AG09319 (cell line): ENCODE measurements at regions not wholly inside any gene's neighbourhood (a gene's known extent, or its start where the extent isn't known, plus 50 kb on each side); places are given as distances from the start of the nearest gene placed in this dataset.

Source experiments
- DNase-seq: peaks from one replicate; pipeline ENCODE4 v3.0.0-alpha.2; 2010; ENCODE audit warnings: low read depth; ENCODE audit errors: extremely low read depth
- CTCF ChIP-seq: IDR thresholded peaks from 2 replicates; pipeline ENCODE4 v1.5.1; 2011; ENCODE audit warnings: low read depth, mild to moderate bottlenecking, inconsistent platforms, low read length, moderate library complexity

DNA sequence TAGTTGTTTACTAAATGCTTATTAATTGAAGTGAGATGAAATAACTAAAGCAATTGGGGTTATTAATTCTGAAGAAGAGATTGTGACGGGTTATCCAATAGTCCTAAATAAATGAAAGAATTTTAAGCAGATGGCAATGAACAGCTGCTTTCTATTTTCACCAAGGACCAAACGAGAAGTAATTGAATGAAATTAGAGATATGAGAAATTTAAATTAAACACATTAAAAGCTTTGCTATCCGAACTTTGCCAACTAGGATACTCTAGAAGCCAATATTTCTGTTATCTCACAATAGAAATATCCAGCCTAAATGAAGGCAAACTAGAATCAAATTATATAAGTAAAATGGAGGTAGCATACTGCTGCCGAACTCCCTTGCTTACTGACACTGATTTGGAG lies 103.2 kb downstream of the GPR37 start:
- TF ChIP-seq CTCF: no peak
- DNase-seq: no peak

- no peak for DNase-seq
- TF ChIP-seq CTCF: no peak
These were observed 109.6 kb downstream of the GPR37 start for GRCh38 chr7:124655990-124656389.

DNA sequence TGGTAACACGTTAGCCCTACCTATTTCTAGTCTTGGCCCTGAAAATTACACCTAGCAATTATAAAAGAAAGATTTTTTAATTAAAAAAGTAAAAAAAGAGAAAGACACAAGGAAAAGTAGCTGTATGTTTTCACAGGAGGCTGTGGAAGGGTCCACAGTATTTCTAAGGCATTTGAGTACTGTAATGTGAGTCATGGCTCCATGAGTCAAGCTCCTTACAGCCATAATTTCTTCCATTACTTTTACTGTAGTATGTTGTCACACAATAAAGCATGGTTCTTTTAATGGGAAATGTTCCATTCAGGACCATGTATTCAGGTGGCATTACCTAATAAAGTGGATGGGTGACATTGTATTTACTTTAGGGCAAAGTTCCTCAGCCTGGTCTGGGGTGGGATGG lies 113.4 kb downstream of the GPR37 start:
- no peak for TF ChIP-seq CTCF
- no peak for DNase-seq

DNA sequence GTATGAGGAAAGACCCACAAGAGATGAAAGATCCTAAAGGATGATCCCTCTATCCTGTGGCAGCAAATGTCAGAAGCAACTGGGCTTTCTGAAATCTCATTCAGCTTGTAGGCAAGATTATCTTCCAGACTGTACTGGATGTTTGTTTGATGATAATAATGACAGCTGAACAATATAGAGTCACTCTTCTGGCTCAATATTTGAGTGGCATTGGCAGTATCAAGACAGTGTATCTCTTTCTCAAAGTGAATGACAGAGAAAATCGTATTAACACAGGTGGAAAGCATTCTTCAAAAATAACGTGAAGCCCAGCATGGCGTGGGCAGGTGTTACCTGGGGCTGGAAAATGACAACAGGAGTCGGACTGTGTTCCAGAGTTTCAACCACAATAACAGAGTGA lies 114.5 kb downstream of the GPR37 start:
- no peak for TF ChIP-seq CTCF

DNA sequence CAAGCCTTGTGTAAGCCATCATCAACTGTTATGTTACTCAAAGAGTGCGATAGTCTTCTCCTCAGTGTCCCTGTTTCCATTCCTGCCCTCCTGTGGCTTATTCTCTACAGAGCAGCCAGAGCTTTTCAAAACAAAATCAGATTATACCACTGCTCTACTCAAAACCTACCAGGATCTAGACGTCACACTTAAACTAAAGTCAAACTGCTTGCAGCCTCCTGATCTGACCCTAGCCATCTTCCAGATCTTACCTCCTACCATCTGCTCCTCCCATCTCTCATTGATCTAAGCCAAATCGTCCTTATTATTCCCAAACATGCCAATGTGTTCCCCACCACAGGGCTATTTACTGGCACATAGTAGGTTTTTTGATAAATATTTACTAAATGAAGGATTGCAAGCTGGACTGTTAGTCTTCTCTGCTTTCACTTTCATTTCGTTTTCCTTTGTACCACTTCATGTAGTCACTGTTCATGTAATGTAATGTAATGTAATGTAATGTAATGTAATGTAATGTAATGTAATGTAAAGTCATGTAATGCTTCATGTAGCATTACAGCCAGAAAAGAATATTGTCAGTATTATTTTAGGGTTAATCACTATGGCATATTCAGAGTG lies 116.1 kb downstream of the GPR37 start:
- no peak for TF ChIP-seq CTCF
- no peak for DNase-seq

More for the DNA sequence above, 114.5 kb downstream of the GPR37 start:
- no peak for DNase-seq

GRCh38 chr7:124647630-124648306 lies 117.8 kb downstream of the GPR37 start:
- no peak for TF ChIP-seq CTCF
- DNase-seq: no peak

DNA sequence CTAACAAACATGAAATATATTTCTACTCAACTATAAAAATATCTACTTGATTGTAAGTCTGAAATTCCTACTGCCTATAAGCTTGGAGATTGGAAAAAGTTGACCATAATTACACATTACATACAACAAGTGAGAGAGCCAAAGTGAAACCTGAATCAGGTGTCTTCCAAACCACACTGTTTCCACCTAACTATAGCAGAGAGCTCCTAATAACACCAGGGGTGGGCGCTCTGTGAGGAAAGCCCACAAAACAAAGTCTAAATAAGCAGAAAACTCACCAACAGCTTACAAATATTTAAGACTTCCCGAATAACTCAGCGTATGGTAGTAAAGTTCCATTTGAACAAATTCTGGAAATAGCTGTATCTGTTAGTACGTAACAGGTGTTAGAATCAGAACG lies 119.9 kb downstream of the GPR37 start:
- DNase-seq: no peak
- TF ChIP-seq CTCF: no peak
